HG03457 (cell line): ENCODE measurements at regions not wholly inside any gene's neighbourhood (a gene's known extent, or its start where the extent isn't known, plus 50 kb on each side); places are given as distances from the start of the nearest gene placed in this dataset.
"Not testable (repeated sequence)": the region's sequence is repeated elsewhere in the genome, so short reads cannot be mapped to it uniquely, and the experiment has no call there.

ENCODE experiments used
- ATAC-seq: cut with Tn5 transposase; IDR thresholded peaks from one replicate; pipeline ENCODE4 v1.9.1; 2021; ENCODE audit warnings: moderate number of reproducible peaks; ENCODE audit not compliant: unreplicated experiment

DNA sequence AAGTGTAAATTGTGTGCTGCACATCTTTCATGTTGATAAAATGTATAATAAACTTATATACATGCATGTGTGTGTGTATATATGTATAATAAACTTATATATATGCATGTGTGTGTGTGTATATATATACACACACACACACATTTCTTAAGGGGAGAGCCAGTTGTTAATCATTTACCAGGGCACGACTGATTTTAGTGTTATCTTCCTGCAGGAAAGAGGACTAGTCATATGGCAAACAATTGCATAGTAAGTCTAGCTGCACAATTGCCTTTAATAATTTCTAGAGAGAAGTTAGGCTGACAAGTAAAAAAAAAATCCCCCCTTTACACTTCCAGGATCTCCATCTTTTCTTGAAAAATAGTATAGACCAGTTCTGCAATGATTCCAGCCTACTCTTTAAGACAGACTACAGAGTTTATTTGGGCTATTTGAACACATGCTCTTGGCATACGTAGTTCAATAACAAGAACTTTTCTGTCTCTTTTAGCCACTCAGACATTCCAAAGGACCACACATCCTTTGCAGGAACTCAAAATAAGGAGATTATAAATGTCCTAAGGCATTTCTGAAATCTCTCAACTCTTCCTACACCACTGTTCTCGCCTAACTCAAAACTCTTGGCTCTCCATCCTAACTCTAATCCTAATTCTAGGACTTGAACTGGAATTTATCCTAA lies 163.6 kb upstream of the SETMAR start:
- ATAC-seq, result peak; percentile 59

- no peak for ATAC-seq
Measured at GRCh38 chr3:4140921-4141320, 162.2 kb upstream of the SETMAR start.

DNA sequence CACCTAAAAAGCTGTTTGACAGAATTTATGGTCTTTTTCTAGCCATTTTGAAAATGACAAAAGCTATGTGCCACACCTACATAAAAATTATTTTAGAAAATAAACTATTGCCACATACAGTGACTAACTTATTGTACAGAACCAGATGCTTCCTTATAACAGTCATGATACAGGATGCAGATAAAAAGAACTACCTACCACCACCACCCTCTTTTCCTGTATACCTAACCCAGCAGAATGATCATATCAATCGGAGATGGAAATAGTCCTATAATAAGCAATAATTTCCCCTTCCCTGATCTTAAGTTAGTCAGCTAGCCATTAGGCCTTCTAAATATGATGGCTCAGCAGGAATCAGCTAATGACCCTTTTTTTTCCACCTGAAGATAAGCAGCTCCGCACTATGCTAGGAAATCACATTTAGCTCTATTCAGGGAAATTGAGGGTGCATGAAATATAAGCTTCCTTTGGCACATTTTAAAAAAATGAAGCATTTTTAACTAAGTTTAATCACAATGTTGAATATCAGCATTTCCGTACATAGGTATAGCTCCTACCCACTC lies 155.5 kb upstream of the SETMAR start:
- ATAC-seq, result no peak

GRCh38 chr3:4149296-4149695 lies 153.9 kb upstream of the SETMAR start:
- no peak for ATAC-seq

DNA sequence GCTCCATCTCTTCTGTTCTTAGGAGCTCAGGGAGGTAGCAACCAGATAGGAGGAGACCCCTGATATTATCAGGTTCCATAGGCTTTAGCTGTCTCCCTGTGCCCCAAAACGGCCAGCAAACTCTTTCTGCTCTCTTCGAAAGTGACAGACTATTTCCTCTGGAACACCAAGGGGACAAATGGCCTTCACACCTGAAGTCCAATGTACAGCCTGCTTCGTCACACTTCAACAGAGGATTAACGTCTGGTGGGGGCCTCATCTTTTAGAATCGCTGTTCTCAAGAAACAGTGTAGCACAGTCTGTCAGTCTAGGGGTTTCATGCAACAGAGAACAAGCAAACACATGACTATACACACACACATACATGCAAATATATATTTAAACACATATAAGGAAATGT lies 152.4 kb upstream of the SETMAR start:
- no peak for ATAC-seq

DNA sequence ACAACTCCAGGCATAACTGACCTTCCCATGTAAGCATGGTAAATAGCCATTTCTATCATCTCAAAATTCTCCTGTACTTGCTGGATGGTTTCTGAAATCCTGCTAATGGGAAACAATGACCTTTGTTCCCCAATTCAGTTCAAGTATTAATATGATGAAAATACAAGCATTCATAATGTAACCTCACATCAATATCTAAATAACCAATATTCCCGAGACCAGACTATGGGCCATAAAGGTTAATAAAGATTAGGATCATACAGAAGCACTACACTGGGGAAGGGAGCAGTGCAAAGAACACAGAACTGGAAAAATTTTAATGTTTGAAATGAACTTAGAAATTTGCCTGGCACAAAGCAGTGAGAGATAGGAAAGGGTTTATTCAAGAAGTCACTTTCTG lies 151.3 kb upstream of the SETMAR start:
- ATAC-seq, result no peak

- ATAC-seq, result no peak
Measured at GRCh38 chr3:4153771-4154170, 149.4 kb upstream of the SETMAR start.

DNA sequence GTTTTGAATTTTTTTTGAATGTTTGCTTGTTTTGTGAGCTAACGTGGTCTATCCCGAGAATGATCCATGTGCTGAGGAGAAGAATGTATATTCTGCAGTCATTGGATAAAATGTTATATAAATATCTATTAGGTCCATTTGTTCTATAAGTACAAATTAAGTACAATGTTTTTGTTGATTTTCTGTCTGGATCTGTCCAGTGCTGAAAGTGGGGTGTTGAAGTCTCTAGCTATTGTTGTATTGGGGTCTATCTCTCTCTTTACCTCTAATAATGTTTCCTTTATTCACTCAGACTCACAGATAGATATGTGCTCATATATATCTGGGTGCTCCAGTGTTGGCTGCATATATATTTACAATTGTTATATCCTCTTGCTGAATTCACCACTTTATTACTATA lies 144.8 kb upstream of the SETMAR start:
- ATAC-seq, result no peak

GRCh38 chr3:4162096-4162495 lies 141.1 kb upstream of the SETMAR start:
- no peak for ATAC-seq

DNA sequence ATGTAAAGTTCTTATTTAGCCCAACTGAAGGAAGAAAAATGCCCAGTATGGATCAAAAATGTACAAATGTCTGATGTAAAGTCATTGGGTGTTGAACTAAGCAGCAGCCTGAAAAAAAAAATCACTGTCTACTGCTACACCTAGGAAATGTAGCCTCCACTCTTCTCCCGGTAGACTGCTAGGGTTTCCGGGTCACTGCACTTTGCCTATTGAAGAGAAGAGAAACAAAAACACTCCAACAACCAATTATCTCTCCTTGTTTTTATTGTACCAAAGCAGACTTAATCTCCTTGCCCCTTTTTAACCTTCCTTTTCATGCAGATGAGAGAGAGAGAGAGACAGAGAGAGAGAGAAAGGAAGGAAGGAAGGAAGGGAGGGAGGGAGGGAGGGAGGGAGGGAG lies 140.2 kb upstream of the SETMAR start:
- no peak for ATAC-seq

DNA sequence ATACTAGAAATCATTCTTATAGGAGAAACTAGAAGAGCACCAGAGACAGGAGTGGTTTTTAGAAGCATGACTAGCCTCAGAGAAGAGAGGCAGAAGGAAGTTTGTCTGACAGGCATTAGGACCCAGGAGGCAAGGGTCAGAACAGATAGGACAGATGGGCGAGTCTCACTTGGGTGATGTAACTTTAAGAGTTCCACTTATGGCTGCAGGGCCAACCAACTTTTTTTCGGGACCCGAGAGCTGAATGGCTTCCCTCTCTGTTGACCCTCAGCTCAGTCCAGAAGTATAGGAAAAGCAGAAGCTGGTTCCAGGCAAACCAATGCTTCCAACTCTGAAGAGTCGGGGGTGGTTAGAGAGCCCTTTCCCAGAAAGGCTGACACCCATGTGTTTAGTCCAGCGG lies 136.6 kb upstream of the SETMAR start:
- no peak for ATAC-seq

- ATAC-seq, result not testable (repeated sequence)
Measured at GRCh38 chr3:4167230-4167629, 135.9 kb upstream of the SETMAR start.

DNA sequence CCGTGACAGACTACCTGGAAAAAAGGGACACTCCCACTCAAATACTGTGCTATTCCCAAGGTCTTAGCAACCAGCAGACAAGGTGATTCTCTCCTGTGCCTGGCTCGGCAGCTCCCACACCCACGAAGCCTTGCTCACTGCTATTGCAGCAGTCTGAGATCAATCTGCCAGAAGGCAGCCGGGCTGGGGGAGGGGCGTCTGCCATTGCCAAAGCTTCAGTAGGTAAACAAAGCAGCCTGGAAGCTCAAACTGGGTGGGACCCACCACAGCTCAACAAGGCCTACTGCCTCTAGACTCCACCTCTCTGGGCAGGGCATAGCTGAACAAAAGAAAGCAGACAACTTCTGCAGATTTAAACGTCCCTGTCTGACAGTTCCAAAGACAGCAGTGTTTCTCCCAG lies 128.4 kb upstream of the SETMAR start:
- no peak for ATAC-seq

GRCh38 chr3:4191971-4192370 lies 111.2 kb upstream of the SETMAR start:
- no peak for ATAC-seq

DNA sequence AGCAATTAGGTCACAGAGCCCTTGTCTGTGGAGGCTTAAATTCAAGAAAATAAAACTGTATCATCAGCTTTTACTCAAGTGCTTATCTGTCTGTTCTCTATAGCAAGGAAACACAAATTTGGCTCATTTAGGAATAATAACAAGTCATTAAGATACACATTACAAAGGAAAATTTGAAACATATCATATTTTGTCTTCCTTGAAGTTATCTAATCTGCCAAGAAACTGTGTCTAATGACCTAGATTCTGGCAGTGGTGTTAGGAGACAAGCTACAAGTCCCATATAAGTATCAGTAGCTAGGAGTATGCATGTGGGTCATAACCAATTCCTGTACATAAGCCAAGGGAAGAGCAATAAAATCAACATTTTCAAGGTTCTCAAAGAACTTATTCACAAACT lies 108.2 kb upstream of the SETMAR start:
- ATAC-seq, result no peak

- no peak for ATAC-seq
Measured at GRCh38 chr3:4196506-4197147, 106.5 kb upstream of the SETMAR start.

DNA sequence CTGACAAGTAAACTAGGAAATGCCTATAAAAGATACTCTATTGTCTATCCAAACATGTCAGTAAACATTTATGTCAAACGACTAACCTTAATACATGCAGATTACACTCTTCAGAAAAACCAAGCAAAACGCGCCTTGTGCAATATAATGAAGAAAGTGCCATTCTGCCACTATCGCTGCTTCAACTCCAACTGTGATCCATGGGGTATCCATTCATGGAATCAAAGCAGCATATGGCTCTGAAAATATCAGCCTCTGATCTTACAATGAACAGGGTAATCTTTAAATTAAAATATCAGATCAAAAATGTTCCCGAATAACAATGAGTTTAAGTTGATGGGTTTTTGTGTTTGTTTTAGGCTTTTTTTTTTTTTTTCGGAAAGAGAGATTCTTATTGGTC lies 105.5 kb upstream of the SETMAR start:
- no peak for ATAC-seq

DNA sequence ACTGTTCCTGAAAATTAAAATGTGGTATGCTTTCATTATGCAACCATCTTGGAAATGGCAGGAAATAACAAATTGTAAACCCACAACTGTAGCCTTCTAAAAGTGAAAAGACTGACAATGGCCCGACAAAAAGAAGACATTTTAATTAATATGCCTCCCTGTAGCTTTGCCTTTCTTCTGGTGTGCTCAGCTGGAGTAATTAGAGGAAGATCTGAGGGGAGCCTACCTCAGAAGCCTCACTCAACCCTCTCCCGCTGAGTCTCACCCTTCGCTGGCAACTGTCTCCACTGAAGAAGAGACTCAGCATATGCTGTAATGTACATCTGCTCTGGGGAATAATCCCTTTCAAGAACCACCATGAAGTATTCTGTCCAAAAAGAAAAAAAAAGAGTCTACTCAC lies 104.7 kb upstream of the SETMAR start:
- no peak for ATAC-seq

GRCh38 chr3:4204776-4205175 lies 98.4 kb upstream of the SETMAR start:
- not testable (repeated sequence) for ATAC-seq

- ATAC-seq, result no peak
Measured at GRCh38 chr3:4207672-4208071, 95.5 kb upstream of the SETMAR start.

DNA sequence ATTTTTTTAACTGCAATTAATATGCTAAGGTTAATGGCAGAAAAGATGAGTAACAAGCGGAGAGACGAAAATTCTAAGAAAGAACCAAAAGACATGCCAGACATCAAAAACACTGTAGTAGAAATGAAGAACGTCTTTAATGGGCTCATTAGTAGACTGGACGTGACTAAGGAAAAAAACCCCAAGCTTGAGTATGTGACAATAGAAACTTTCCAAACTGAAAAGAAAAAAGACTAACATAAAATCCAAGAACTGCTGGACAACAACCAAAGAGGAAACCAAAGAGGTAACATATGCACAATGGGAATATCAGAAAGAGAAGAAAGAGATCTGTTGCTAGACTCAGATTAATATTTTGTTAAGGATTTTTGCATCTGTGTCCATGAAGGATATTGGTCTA lies 94.6 kb upstream of the SETMAR start:
- no peak for ATAC-seq

DNA sequence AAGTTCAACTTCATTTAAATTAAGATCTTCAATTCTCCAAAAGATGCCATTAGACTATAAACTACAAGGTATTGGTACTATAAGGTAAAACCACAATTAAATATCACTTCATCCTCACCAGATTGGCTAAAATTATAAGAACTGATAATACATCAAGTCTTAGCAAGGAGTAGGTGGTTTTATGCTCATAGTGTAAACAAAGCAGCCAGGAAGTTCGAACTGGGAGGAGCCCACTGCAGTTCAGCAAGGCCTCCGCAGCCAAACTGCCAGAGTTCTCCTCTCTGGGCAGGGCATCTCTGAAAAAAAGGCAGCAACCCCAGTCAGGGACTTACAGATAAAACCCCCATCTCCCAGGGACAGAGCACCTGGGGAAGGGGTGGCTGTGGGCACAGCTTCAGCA lies 91.6 kb upstream of the SETMAR start:
- no peak for ATAC-seq

DNA sequence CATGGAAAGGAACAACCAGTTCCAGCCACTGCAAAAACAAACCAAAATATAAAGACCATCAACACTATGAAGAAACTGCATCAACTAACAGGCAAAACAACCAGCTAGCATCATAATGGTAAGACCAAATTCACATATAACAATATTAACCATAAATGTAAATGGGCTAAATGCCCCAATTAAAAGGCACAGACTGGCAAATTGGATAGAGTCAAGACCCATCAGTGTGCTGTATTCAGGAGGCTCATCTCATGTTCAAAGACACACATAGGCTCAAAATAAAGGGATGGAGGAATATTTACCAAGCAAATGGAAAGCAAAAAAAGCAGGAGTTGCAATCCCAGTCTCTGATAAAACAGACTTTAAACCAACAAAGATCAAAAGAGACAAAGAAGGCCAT lies 89.7 kb upstream of the SETMAR start:
- ATAC-seq, result not testable (repeated sequence)
